ENCODE measurements at regions not wholly inside any gene's neighbourhood (a gene's known extent, or its start where the extent isn't known, plus 50 kb on each side); places are given as distances from the start of the nearest gene placed in this dataset.

DNA sequence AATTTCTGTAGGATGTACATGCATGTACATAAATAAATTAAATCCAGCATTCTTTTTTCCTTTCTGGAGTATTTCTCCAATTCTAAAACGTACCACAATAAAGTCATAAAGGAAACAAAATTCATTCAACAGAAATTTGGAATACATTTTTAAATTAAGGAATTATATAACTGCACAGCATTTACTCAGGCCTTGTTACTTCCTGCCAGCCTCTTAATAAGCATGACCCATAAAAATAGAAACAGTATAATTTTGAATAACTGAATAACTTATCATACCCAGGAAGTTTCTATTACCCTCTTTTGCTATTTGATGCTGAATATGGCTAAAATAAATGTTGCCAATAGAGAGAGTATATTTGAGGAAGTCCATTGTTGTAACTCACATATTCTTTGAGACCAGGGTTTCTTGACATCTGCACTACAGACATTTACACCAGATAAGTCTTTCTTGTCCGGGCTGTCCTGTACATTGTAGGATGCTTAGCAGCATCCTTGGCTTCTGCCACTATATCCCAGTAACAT lies 178.2 kb downstream of the KLF12 start:
- Mint-ChIP-seq H3K9me3 (ENCODE audit: unreplicated experiment) (no peaks in the 10 kb centered on the region), H3K4me1 (ENCODE audit: low read depth, unreplicated experiment) (no peaks in the 10 kb centered on the region), H3K36me3 (ENCODE audit: insufficient read depth, unreplicated experiment) (no peaks in the 10 kb centered on the region), H3K27me3 (ENCODE audit: insufficient read depth, unreplicated experiment) (no peaks in the 10 kb centered on the region), H3K4me3 (ENCODE audit: unreplicated experiment) (no peak overlapping the region), H3K27ac (ENCODE audit: unreplicated experiment) (no peak overlapping the region)
- ChIA-PET POLR2A (no interaction called here), CTCF (no interaction called here)
- no peak for TF ChIP-seq CTCF (IDR thresholded peaks at IDR 0.05; ENCODE audit: insufficient read depth in 1 of 2, low read depth in 1 of 2, low read length in 1 of 2, severe bottlenecking in 1 of 2, unreplicated experiment in 1 of 2)
- no TSS peak for BruUV-seq (replicated peaks)
- Histone ChIP-seq H3K27me3 (replicated peaks; ENCODE audit: control insufficient read depth, insufficient read depth, low read length) (no peaks in the 10 kb centered on the region), H3K4me3 (ENCODE audit: low read depth, low read length) (no peak overlapping the region), H3K9me3 (no peaks in the 10 kb centered on the region), H3K36me3 (ENCODE audit: control insufficient read depth, insufficient read depth, low read length) (no peaks in the 10 kb centered on the region), H3K4me1 (no peaks in the 10 kb centered on the region)
- intact Hi-C loops (cut with micrococcal nuclease; ENCODE audit: unreplicated experiment) = no loop called here
- no peak for DNase-seq

- ChIA-PET POLR2A (no interaction called here), CTCF (no interaction called here)
- H3K36me3 Mint-ChIP-seq (ENCODE audit: insufficient read depth, unreplicated experiment) = no peaks in the 10 kb centered on the region
- Histone ChIP-seq H3K4me3 (ENCODE audit: low read depth, low read length) (no peak overlapping the region), H3K4me1 (no peaks in the 10 kb centered on the region), H3K9me3 (no peaks in the 10 kb centered on the region), H3K36me3 (ENCODE audit: control insufficient read depth, insufficient read depth, low read length) (no peaks in the 10 kb centered on the region), H3K27me3 (replicated peaks; ENCODE audit: control insufficient read depth, insufficient read depth, low read length) (no peaks in the 10 kb centered on the region)
- intact Hi-C loops (cut with micrococcal nuclease; ENCODE audit: unreplicated experiment) = no loop called here
- no peak for DNase-seq
- BruUV-seq (replicated peaks) = no TSS peak
- no peaks in the 10 kb centered on the region for H3K27me3 Mint-ChIP-seq (ENCODE audit: insufficient read depth, unreplicated experiment)
- no peak overlapping the region for H3K4me3 Mint-ChIP-seq (ENCODE audit: unreplicated experiment)
- no peaks in the 10 kb centered on the region for H3K4me1 Mint-ChIP-seq (ENCODE audit: low read depth, unreplicated experiment)
- H3K9me3 Mint-ChIP-seq (ENCODE audit: unreplicated experiment) = no peaks in the 10 kb centered on the region
- no peak overlapping the region for H3K27ac Mint-ChIP-seq (ENCODE audit: unreplicated experiment)
- TF ChIP-seq CTCF (IDR thresholded peaks at IDR 0.05; ENCODE audit: insufficient read depth in 1 of 2, low read depth in 1 of 2, low read length in 1 of 2, severe bottlenecking in 1 of 2, unreplicated experiment in 1 of 2) = no peak
Observed at GRCh38 chr13:73954808-73955207, 179.4 kb downstream of the KLF12 start.

DNA sequence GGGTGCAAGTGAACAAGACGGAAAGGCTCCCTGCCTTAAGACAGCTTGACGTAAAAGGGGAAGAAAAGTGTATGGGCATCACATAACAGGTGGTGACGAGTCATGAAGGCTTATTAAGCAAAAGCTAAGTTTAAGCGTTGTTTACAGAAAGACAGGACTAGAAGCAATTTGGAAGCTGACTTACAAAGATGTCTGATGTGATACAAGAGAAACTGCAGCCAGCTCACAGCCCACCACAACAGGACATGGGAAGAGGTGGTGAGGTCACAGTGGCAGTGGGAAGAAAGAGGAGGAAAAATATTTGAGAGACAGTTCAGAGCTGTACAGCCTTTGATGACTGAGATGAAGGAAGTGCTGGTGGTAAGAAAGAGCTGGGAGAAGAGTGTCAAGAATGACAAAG lies 181.6 kb downstream of the KLF12 start:
- ChIA-PET CTCF (no interaction called here), POLR2A (no interaction called here)
- no peak for TF ChIP-seq CTCF (IDR thresholded peaks at IDR 0.05; ENCODE audit: insufficient read depth in 1 of 2, low read depth in 1 of 2, low read length in 1 of 2, severe bottlenecking in 1 of 2, unreplicated experiment in 1 of 2)
- intact Hi-C loops (cut with micrococcal nuclease; ENCODE audit: unreplicated experiment) = no loop called here
- H3K4me1 Mint-ChIP-seq (ENCODE audit: low read depth, unreplicated experiment) = no peaks in the 10 kb centered on the region
- DNase-seq = no peak
- H3K27me3 ChIP-seq (replicated peaks; ENCODE audit: control insufficient read depth, insufficient read depth, low read length) = no peaks in the 10 kb centered on the region
- H3K36me3 ChIP-seq (ENCODE audit: control insufficient read depth, insufficient read depth, low read length) = no peaks in the 10 kb centered on the region
- no peak overlapping the region for H3K4me3 Mint-ChIP-seq (ENCODE audit: unreplicated experiment)
- no peaks in the 10 kb centered on the region for H3K27me3 Mint-ChIP-seq (ENCODE audit: insufficient read depth, unreplicated experiment)
- no peaks in the 10 kb centered on the region for H3K4me1 ChIP-seq
- no TSS peak for BruUV-seq (replicated peaks)
- no peaks in the 10 kb centered on the region for H3K9me3 Mint-ChIP-seq (ENCODE audit: unreplicated experiment)
- no peak overlapping the region for H3K27ac Mint-ChIP-seq (ENCODE audit: unreplicated experiment)
- no peak overlapping the region for H3K4me3 ChIP-seq (ENCODE audit: low read depth, low read length)
- peaks cover 4% of the 10 kb centered on the region for H3K36me3 Mint-ChIP-seq (ENCODE audit: insufficient read depth, unreplicated experiment)
- H3K9me3 ChIP-seq = no peaks in the 10 kb centered on the region

Measured in Caco-2 (cell line).